NB4 (cell line): ENCODE measurements at regions not wholly inside any gene's neighbourhood (a gene's known extent, or its start where the extent isn't known, plus 50 kb on each side); places are given as distances from the start of the nearest gene placed in this dataset.

Experiments used
- DNase-seq: peaks from one replicate; pipeline ENCODE4 v3.0.0; 2010; ENCODE audit warnings: low read depth
- H3K4me3 ChIP-seq: one replicate; pipeline ENCODE4 v1.5.1; 2011; ENCODE audit warnings: mild to moderate bottlenecking, low read depth, low read length, moderate library complexity
- CTCF ChIP-seq: IDR thresholded peaks from one replicate; pipeline ENCODE4 v1.5.1; 2012; ENCODE audit warnings: low read depth, low read length
- MAX ChIP-seq: IDR thresholded peaks from 2 replicates; pipeline ENCODE4 v1.6.1; 2011; ENCODE audit warnings: low read depth, low read length
- MYC ChIP-seq: IDR thresholded peaks from 2 replicates; pipeline ENCODE4 v1.6.1; 2011; ENCODE audit warnings: low read depth, low read length
- POLR2A ChIP-seq: IDR thresholded peaks from 2 replicates; pipeline ENCODE4 v1.6.1; 2011; ENCODE audit warnings: mild to moderate bottlenecking; ENCODE audit not compliant: insufficient read length; ENCODE audit errors: extremely low read depth

- DNase-seq = no peak
- H3K4me3 ChIP-seq = no peak overlapping the region
- TF ChIP-seq MYC (no peak), MAX (no peak), CTCF (no peak), POLR2A (no peak)
These were observed 86.0 kb downstream of the BUB3 start for GRCh38 chr10:123240250-123240649.

GRCh38 chr10:123240776-123241175, 86.6 kb downstream of the BUB3 start:
- TF ChIP-seq MAX (no peak), MYC (no peak), POLR2A (no peak), CTCF (no peak)
- no peak for DNase-seq
- no peak overlapping the region for H3K4me3 ChIP-seq

- DNase-seq = peak; percentile 19
- no peak for TF ChIP-seq POLR2A
- no peak for TF ChIP-seq MAX
- no peak for TF ChIP-seq MYC
- no peak for TF ChIP-seq CTCF
- H3K4me3 ChIP-seq = no peak overlapping the region
These were observed 87.4 kb downstream of the BUB3 start for GRCh38 chr10:123241391-123242141.

- TF ChIP-seq POLR2A (no peak), MYC (no peak), MAX (no peak), CTCF (no peak)
- DNase-seq = no peak
- H3K4me3 ChIP-seq = no peak overlapping the region
These were observed 90.5 kb downstream of the BUB3 start for GRCh38 chr10:123244747-123245146.

GRCh38 chr10:123245264-123245663, 91.1 kb downstream of the BUB3 start:
- TF ChIP-seq MAX (no peak), CTCF (no peak), MYC (no peak), POLR2A (no peak)
- H3K4me3 ChIP-seq = no peak overlapping the region
- no peak for DNase-seq
